Cardiac fibroblast (primary cell): ENCODE measurements at regions not wholly inside any gene's neighbourhood (a gene's known extent, or its start where the extent isn't known, plus 50 kb on each side); places are given as distances from the start of the nearest gene placed in this dataset.

Experiments used
- DNase-seq, 2 donors: peaks; one replicate each; pipeline versions ENCODE4 v3.0.0 to v3.0.0-alpha.2; 2010; ENCODE audit warnings: low read depth in 2 of 2
- H3K4me3 ChIP-seq, 2 donors: replicated peaks in 1 of 2; 1 replicate in 1 of 2; 2 replicates in 1 of 2; pipeline ENCODE4 v1.5.1; 2011; ENCODE audit warnings: low read depth in 2 of 2, low read length in 2 of 2, mild to moderate bottlenecking in 2 of 2, moderate library complexity in 1 of 2
- CTCF ChIP-seq: IDR thresholded peaks from one replicate; pipeline ENCODE4 v1.5.1; 2011; ENCODE audit warnings: low read depth, mild to moderate bottlenecking, low read length, inconsistent platforms

- H3K4me3 ChIP-seq: no peak overlapping the region
- no peak for TF ChIP-seq CTCF
- no peak for DNase-seq
Observed at GRCh38 chr2:150735894-150736498, 248.5 kb upstream of the RND3 start.

GRCh38 chr2:150733051-150733618 is 245.7 kb upstream of the RND3 start:
- DNase-seq: no peak
- TF ChIP-seq CTCF: no peak
- H3K4me3 ChIP-seq: no peak overlapping the region

DNA sequence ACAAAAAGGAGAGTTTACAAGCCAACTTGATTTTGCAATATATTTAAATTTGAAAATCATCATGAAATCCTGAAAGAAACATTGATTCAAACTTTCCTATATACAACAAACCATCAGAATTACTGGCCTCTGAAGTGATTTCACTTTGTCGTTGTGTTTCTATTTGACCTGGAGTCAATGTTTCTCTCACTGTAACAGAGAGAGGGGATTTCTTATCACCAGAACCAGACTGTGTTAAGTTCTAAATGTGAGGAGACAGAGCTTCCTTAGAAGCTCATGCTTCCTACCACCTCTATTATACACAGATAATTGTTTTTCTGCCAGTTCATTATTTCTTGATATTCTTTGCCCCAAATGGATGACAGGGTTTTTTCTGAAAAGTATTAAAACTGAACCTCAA is 245.0 kb upstream of the RND3 start:
- no peak for DNase-seq
- H3K4me3 ChIP-seq: no peak overlapping the region
- TF ChIP-seq CTCF: no peak

GRCh38 chr2:150732064-150732463 is 244.6 kb upstream of the RND3 start:
- peak; percentile 26 to 75 for DNase-seq
- H3K4me3 ChIP-seq: no peak overlapping the region
- TF ChIP-seq CTCF: no peak

DNA sequence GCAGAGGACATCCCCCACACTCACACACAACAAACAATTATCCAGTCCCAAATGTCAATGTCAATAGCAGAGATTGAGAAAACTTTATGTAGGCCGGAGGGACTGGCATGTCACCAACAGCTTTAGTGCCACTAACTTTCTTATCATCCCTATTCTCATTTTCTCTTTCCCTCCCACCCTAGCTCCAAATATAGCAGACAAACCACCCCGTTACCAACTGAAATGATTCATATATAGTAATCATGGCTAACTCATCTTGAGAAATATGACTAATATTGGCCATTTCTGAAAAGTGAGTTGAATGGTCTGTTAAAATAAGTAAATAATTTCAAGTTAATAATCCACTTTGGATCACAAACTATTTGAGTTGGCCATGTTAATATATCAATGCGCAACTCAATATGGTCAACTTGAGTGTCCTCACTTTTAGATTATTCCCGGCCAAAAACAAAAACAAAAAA is 242.1 kb upstream of the RND3 start:
- DNase-seq: peak in 1 of 2 donors; percentile 54
- no peak overlapping the region for H3K4me3 ChIP-seq
- TF ChIP-seq CTCF: no peak

GRCh38 chr2:150718280-150718679 is 230.8 kb upstream of the RND3 start:
- no peak for DNase-seq
- no peak for TF ChIP-seq CTCF
- H3K4me3 ChIP-seq: no peak overlapping the region

- H3K4me3 ChIP-seq: no peak overlapping the region
- TF ChIP-seq CTCF: no peak
- DNase-seq: peak in 1 of 2 donors; percentile 11
Observed at GRCh38 chr2:150716186-150716585, 228.7 kb upstream of the RND3 start.
